ENCODE measurements at regions not wholly inside any gene's neighbourhood (a gene's known extent, or its start where the extent isn't known, plus 50 kb on each side); places are given as distances from the start of the nearest gene placed in this dataset.
"Not testable (repeated sequence)": the region's sequence is repeated elsewhere in the genome, so short reads cannot be mapped to it uniquely, and the experiment has no call there.

- no peak for DNase-seq (ENCODE audit: low spot score)
- in situ Hi-C loops (cut with HindIII; ENCODE audit: low sequenced_read_pairs) = no loop called here
Observed at GRCh38 chr7:152512706-152513105, 76.9 kb upstream of the KMT2C start.

- DNase-seq (ENCODE audit: low spot score) = no peak
- in situ Hi-C loops (cut with HindIII; ENCODE audit: low sequenced_read_pairs) = no loop called here
Observed at GRCh38 chr7:152511736-152512135, 75.9 kb upstream of the KMT2C start.

GRCh38 chr7:152508701-152509100 is 72.9 kb upstream of the KMT2C start:
- in situ Hi-C loops (cut with HindIII; ENCODE audit: low sequenced_read_pairs) = no loop called here

GRCh38 chr7:152505606-152506005 is 69.8 kb upstream of the KMT2C start:
- DNase-seq (ENCODE audit: low spot score) = no peak
- in situ Hi-C loops (cut with HindIII; ENCODE audit: low sequenced_read_pairs) = no loop called here

More at GRCh38 chr7:152508701-152509100, 72.9 kb upstream of the KMT2C start:
- DNase-seq (ENCODE audit: low spot score) = no peak

GRCh38 chr7:152504816-152505215 is 69.0 kb upstream of the KMT2C start:
- in situ Hi-C loops (cut with HindIII; ENCODE audit: low sequenced_read_pairs) = no loop called here

GRCh38 chr7:152504367-152504766 is 68.6 kb upstream of the KMT2C start:
- in situ Hi-C loops (cut with HindIII; ENCODE audit: low sequenced_read_pairs) = no loop called here
- no peak for DNase-seq (ENCODE audit: low spot score)

More at GRCh38 chr7:152504816-152505215, 69.0 kb upstream of the KMT2C start:
- DNase-seq (ENCODE audit: low spot score) = no peak

- in situ Hi-C loops (cut with HindIII; ENCODE audit: low sequenced_read_pairs) = no loop called here
- DNase-seq (ENCODE audit: low spot score) = no peak
Observed at GRCh38 chr7:152502813-152503790, 67.3 kb upstream of the KMT2C start.

- DNase-seq (ENCODE audit: low spot score) = no peak
- in situ Hi-C loops (cut with HindIII; ENCODE audit: low sequenced_read_pairs) = no loop called here
Observed at GRCh38 chr7:152501506-152501905, 65.7 kb upstream of the KMT2C start.

GRCh38 chr7:152499969-152500368 is 64.2 kb upstream of the KMT2C start:
- in situ Hi-C loops (cut with HindIII; ENCODE audit: low sequenced_read_pairs); DNase-seq (ENCODE audit: low spot score): not testable (repeated sequence)

GRCh38 chr7:152495867-152496266 is 60.1 kb upstream of the KMT2C start:
- no peak for DNase-seq (ENCODE audit: low spot score)
- in situ Hi-C loops (cut with HindIII; ENCODE audit: low sequenced_read_pairs) = no loop called here

- in situ Hi-C loops (cut with HindIII; ENCODE audit: low sequenced_read_pairs) = no loop called here
- no peak for DNase-seq (ENCODE audit: low spot score)
Observed at GRCh38 chr7:152492952-152493351, 57.1 kb upstream of the KMT2C start.

GRCh38 chr7:152489044-152489443 is 53.2 kb upstream of the KMT2C start:
- no peak for DNase-seq (ENCODE audit: low spot score)
- in situ Hi-C loops (cut with HindIII; ENCODE audit: low sequenced_read_pairs) = no loop called here

- DNase-seq (ENCODE audit: low spot score) = no peak
- in situ Hi-C loops (cut with HindIII; ENCODE audit: low sequenced_read_pairs) = no loop called here
Observed at GRCh38 chr7:152486968-152487367, 51.2 kb upstream of the KMT2C start.

GRCh38 chr7:152485826-152486225 is 50.0 kb upstream of the KMT2C start:
- DNase-seq (ENCODE audit: low spot score) = no peak
- in situ Hi-C loops (cut with HindIII; ENCODE audit: low sequenced_read_pairs) = no loop called here

Data from G401 (cell line).